ENCODE measurements at regions not wholly inside any gene's neighbourhood (a gene's known extent, or its start where the extent isn't known, plus 50 kb on each side); places are given as distances from the start of the nearest gene placed in this dataset.

GRCh38 chr10:14449293-14449815 is 118.6 kb upstream of the FRMD4A start:
- Histone ChIP-seq H3K4me3 (ENCODE audit: low read length) (no peak overlapping the region), H3K9me3 (ENCODE audit: control insufficient read depth, low read depth, low read length) (no peaks in the 10 kb centered on the region), H3K36me3 (ENCODE audit: control insufficient read depth, insufficient read depth, low read length) (no peaks in the 10 kb centered on the region), H3K27ac (ENCODE audit: low read length) (no peak overlapping the region), H3K4me1 (ENCODE audit: control insufficient read depth, insufficient read depth, low read length) (no peaks in the 10 kb centered on the region), H3K27me3 (ENCODE audit: control insufficient read depth, insufficient read depth, low read length) (no peaks in the 10 kb centered on the region)
- no peak for DNase-seq
- no CpG with 5 or more reads among the region's 3 CpGs for WGBS (ENCODE audit: insufficient coverage, low lambda C conversion rate)

- Histone ChIP-seq H3K4me3 (ENCODE audit: low read length) (no peak overlapping the region), H3K36me3 (ENCODE audit: control insufficient read depth, insufficient read depth, low read length) (no peaks in the 10 kb centered on the region), H3K27me3 (ENCODE audit: control insufficient read depth, insufficient read depth, low read length) (no peaks in the 10 kb centered on the region), H3K4me1 (ENCODE audit: control insufficient read depth, insufficient read depth, low read length) (no peaks in the 10 kb centered on the region), H3K27ac (ENCODE audit: low read length) (no peak overlapping the region), H3K9me3 (ENCODE audit: control insufficient read depth, low read depth, low read length) (no peaks in the 10 kb centered on the region)
- no peak for DNase-seq
- 80% methylated on average over 4 of the region's 12 CpGs for WGBS (ENCODE audit: insufficient coverage, low lambda C conversion rate)
These were observed 117.7 kb upstream of the FRMD4A start for GRCh38 chr10:14448197-14448990.

- Histone ChIP-seq H3K36me3 (ENCODE audit: control insufficient read depth, insufficient read depth, low read length) (no peaks in the 10 kb centered on the region), H3K4me1 (ENCODE audit: control insufficient read depth, insufficient read depth, low read length) (no peaks in the 10 kb centered on the region), H3K27ac (ENCODE audit: low read length) (no peak overlapping the region), H3K27me3 (ENCODE audit: control insufficient read depth, insufficient read depth, low read length) (no peaks in the 10 kb centered on the region), H3K4me3 (ENCODE audit: low read length) (no peak overlapping the region), H3K9me3 (ENCODE audit: control insufficient read depth, low read depth, low read length) (no peaks in the 10 kb centered on the region)
- WGBS (ENCODE audit: insufficient coverage, low lambda C conversion rate): 100% methylated on average over 1 of the region's 10 CpGs
- DNase-seq: no peak
These were observed 116.5 kb upstream of the FRMD4A start for GRCh38 chr10:14447094-14447839.

- Histone ChIP-seq H3K4me3 (ENCODE audit: low read length) (no peak overlapping the region), H3K9me3 (ENCODE audit: control insufficient read depth, low read depth, low read length) (no peaks in the 10 kb centered on the region), H3K27me3 (ENCODE audit: control insufficient read depth, insufficient read depth, low read length) (peaks cover 2% of the 10 kb centered on the region), H3K36me3 (ENCODE audit: control insufficient read depth, insufficient read depth, low read length) (no peaks in the 10 kb centered on the region), H3K27ac (ENCODE audit: low read length) (no peak overlapping the region), H3K4me1 (ENCODE audit: control insufficient read depth, insufficient read depth, low read length) (no peaks in the 10 kb centered on the region)
- DNase-seq: no peak
- WGBS (ENCODE audit: insufficient coverage, low lambda C conversion rate): no CpG with 5 or more reads among the region's 8 CpGs
These were observed 108.9 kb upstream of the FRMD4A start for GRCh38 chr10:14439451-14440259.

- Histone ChIP-seq H3K4me3 (ENCODE audit: low read length) (no peak overlapping the region), H3K36me3 (ENCODE audit: control insufficient read depth, insufficient read depth, low read length) (no peaks in the 10 kb centered on the region), H3K27me3 (ENCODE audit: control insufficient read depth, insufficient read depth, low read length) (peaks cover 2% of the 10 kb centered on the region), H3K27ac (ENCODE audit: low read length) (no peak overlapping the region), H3K4me1 (ENCODE audit: control insufficient read depth, insufficient read depth, low read length) (no peaks in the 10 kb centered on the region), H3K9me3 (ENCODE audit: control insufficient read depth, low read depth, low read length) (no peaks in the 10 kb centered on the region)
- WGBS (ENCODE audit: insufficient coverage, low lambda C conversion rate): 73% methylated on average over 3 of the region's 7 CpGs
- DNase-seq: no peak
These were observed 107.9 kb upstream of the FRMD4A start for GRCh38 chr10:14438576-14438975.

- H3K4me1 ChIP-seq (ENCODE audit: control insufficient read depth, insufficient read depth, low read length): no peaks in the 10 kb centered on the region
- H3K27me3 ChIP-seq (ENCODE audit: control insufficient read depth, insufficient read depth, low read length): peaks cover 2% of the 10 kb centered on the region
- H3K36me3 ChIP-seq (ENCODE audit: control insufficient read depth, insufficient read depth, low read length): no peaks in the 10 kb centered on the region
- no peak overlapping the region for H3K4me3 ChIP-seq (ENCODE audit: low read length)
- no peak for DNase-seq
- WGBS (ENCODE audit: insufficient coverage, low lambda C conversion rate): no CpG with 5 or more reads among the region's 1 CpG
- no peak overlapping the region for H3K27ac ChIP-seq (ENCODE audit: low read length)
- H3K9me3 ChIP-seq (ENCODE audit: control insufficient read depth, low read depth, low read length): no peaks in the 10 kb centered on the region
These were observed 107.3 kb upstream of the FRMD4A start for GRCh38 chr10:14438057-14438456.

- no peaks in the 10 kb centered on the region for H3K9me3 ChIP-seq (ENCODE audit: control insufficient read depth, low read depth, low read length)
- DNase-seq: no peak
- H3K4me1 ChIP-seq (ENCODE audit: control insufficient read depth, insufficient read depth, low read length): no peaks in the 10 kb centered on the region
- no CpG with 5 or more reads among the region's 7 CpGs for WGBS (ENCODE audit: insufficient coverage, low lambda C conversion rate)
- no peak overlapping the region for H3K27ac ChIP-seq (ENCODE audit: low read length)
- H3K4me3 ChIP-seq (ENCODE audit: low read length): no peak overlapping the region
- peaks cover 2% of the 10 kb centered on the region for H3K27me3 ChIP-seq (ENCODE audit: control insufficient read depth, insufficient read depth, low read length)
- H3K36me3 ChIP-seq (ENCODE audit: control insufficient read depth, insufficient read depth, low read length): no peaks in the 10 kb centered on the region
These were observed 105.4 kb upstream of the FRMD4A start for GRCh38 chr10:14435976-14436632.

- no peaks in the 10 kb centered on the region for H3K36me3 ChIP-seq (ENCODE audit: control insufficient read depth, insufficient read depth, low read length)
- no CpG with 5 or more reads among the region's 2 CpGs for WGBS (ENCODE audit: insufficient coverage, low lambda C conversion rate)
- H3K4me1 ChIP-seq (ENCODE audit: control insufficient read depth, insufficient read depth, low read length): no peaks in the 10 kb centered on the region
- H3K9me3 ChIP-seq (ENCODE audit: control insufficient read depth, low read depth, low read length): no peaks in the 10 kb centered on the region
- H3K27ac ChIP-seq (ENCODE audit: low read length): no peak overlapping the region
- no peak for DNase-seq
- no peak overlapping the region for H3K4me3 ChIP-seq (ENCODE audit: low read length)
- no peaks in the 10 kb centered on the region for H3K27me3 ChIP-seq (ENCODE audit: control insufficient read depth, insufficient read depth, low read length)
These were observed 102.4 kb upstream of the FRMD4A start for GRCh38 chr10:14433147-14433546.

- Histone ChIP-seq H3K27me3 (ENCODE audit: control insufficient read depth, insufficient read depth, low read length) (no peaks in the 10 kb centered on the region), H3K27ac (ENCODE audit: low read length) (no peak overlapping the region), H3K4me1 (ENCODE audit: control insufficient read depth, insufficient read depth, low read length) (no peaks in the 10 kb centered on the region), H3K36me3 (ENCODE audit: control insufficient read depth, insufficient read depth, low read length) (no peaks in the 10 kb centered on the region), H3K9me3 (ENCODE audit: control insufficient read depth, low read depth, low read length) (no peaks in the 10 kb centered on the region), H3K4me3 (ENCODE audit: low read length) (no peak overlapping the region)
- no peak for DNase-seq
- no CpG with 5 or more reads among the region's 4 CpGs for WGBS (ENCODE audit: insufficient coverage, low lambda C conversion rate)
These were observed 101.1 kb upstream of the FRMD4A start for GRCh38 chr10:14431868-14432267.

All from large intestine (tissue), 3 donors.